ENCODE measurements at regions not wholly inside any gene's neighbourhood (a gene's known extent, or its start where the extent isn't known, plus 50 kb on each side); places are given as distances from the start of the nearest gene placed in this dataset.

DNA sequence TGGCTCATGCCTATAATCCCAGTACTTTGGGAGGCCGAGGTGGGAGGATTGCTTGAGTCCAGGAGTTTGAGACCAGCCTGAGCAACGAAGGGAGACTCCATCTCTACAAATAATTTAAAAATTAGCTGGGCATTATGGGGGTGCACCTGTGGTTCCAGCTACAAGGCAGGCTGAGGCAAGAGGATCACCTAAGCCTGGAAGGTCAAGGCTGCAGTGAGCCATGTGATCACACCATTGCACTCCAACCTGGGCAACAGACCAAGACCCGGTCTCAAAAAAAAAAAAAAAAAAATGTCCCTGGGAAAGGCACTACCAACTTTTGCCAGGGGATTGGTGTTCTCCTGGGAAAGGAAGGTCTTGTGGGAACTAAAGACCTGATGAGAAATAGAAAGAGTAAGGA is 134.2 kb upstream of the AUTS2 start:
- TF ChIP-seq, protein P1, sequence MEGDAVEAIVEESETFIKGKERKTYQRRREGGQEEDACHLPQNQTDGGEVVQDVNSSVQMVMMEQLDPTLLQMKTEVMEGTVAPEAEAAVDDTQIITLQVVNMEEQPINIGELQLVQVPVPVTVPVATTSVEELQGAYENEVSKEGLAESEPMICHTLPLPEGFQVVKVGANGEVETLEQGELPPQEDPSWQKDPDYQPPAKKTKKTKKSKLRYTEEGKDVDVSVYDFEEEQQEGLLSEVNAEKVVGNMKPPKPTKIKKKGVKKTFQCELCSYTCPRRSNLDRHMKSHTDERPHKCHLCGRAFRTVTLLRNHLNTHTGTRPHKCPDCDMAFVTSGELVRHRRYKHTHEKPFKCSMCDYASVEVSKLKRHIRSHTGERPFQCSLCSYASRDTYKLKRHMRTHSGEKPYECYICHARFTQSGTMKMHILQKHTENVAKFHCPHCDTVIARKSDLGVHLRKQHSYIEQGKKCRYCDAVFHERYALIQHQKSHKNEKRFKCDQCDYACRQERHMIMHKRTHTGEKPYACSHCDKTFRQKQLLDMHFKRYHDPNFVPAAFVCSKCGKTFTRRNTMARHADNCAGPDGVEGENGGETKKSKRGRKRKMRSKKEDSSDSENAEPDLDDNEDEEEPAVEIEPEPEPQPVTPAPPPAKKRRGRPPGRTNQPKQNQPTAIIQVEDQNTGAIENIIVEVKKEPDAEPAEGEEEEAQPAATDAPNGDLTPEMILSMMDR (conservative IDR thresholded peaks at IDR 0.05; ENCODE audit: low read length), result no peak
- no peak for TF ChIP-seq EZH2phosphoT487 (IDR thresholded peaks at IDR 0.05; ENCODE audit: borderline replicate concordance)
